H1 (cell line): ENCODE measurements at regions not wholly inside any gene's neighbourhood (a gene's known extent, or its start where the extent isn't known, plus 50 kb on each side); places are given as distances from the start of the nearest gene placed in this dataset.

Experiments used
- BRCA1 ChIP-seq: IDR thresholded peaks from 2 replicates; pipeline ENCODE4 v1.6.1; 2012; ENCODE audit warnings: low read depth, low read length, improper control_type of control experiment
- CBX8 ChIP-seq: fragments of 300-800, 300-1000 bp; sonication (generic); IDR thresholded peaks from 2 replicates; pipeline ENCODE4 v1.7.1; 2016; ENCODE audit warnings: low read depth, low read length, borderline replicate concordance
- JUND ChIP-seq: IDR thresholded peaks from 2 replicates; pipeline ENCODE4 v1.6.1; 2011; ENCODE audit warnings: mild to moderate bottlenecking, improper control_type of control experiment, low read length
- PHF8 ChIP-seq: fragments of 200-600 bp; sonication (generic); conservative IDR thresholded peaks from 2 replicates; pipeline ENCODE4 v1.7.1; 2012; ENCODE audit warnings: low read depth, mild to moderate bottlenecking, inconsistent platforms, low read length, moderate library complexity
- POLR2A ChIP-seq, 2 experiments: IDR thresholded peaks; 1 replicate in 1 of 2; 2 replicates in 1 of 2; pipeline ENCODE4 v1.6.1; 2011; ENCODE audit warnings: low read depth in 2 of 2, low read length in 2 of 2, mild to moderate bottlenecking in 2 of 2; ENCODE audit errors: control extremely low read depth in 1 of 2
- RNF2 ChIP-seq: fragments of 200-900, 300-1000 bp; sonication (generic); IDR thresholded peaks from 2 replicates; pipeline ENCODE4 v1.7.1; 2016; ENCODE audit warnings: borderline replicate concordance, low read depth, mild to moderate bottlenecking, antibody characterized with exemption, low read length; ENCODE audit not compliant: poor library complexity, severe bottlenecking; ENCODE audit errors: missing control alignments
- SP2 ChIP-seq: IDR thresholded peaks from 2 replicates; pipeline ENCODE4 v1.6.1; 2012; ENCODE audit warnings: mild to moderate bottlenecking, low read length, inconsistent platforms
- TEAD4 ChIP-seq: IDR thresholded peaks from 2 replicates; pipeline ENCODE4 v1.6.1; 2012; ENCODE audit warnings: low read depth, low read length, inconsistent platforms, mixed read lengths
- TF ChIP-seq, protein P1 (sequence below): fragments of 300-600 bp; sonication (generic); IDR thresholded peaks from 2 replicates; pipeline ENCODE4 v1.7.1; 2012; ENCODE audit warnings: low read length, moderate library complexity, mild to moderate bottlenecking, inconsistent platforms; ENCODE audit not compliant: insufficient replicate concordance
- TF ChIP-seq, protein P2 (sequence below): IDR thresholded peaks from 2 replicates; pipeline ENCODE4 v1.6.1; 2012; ENCODE audit warnings: inconsistent platforms
- TF ChIP-seq, protein P3 (sequence below): IDR thresholded peaks from 2 replicates; pipeline ENCODE4 v1.6.1; 2011; ENCODE audit warnings: low read length, improper control_type of control experiment

DNA sequence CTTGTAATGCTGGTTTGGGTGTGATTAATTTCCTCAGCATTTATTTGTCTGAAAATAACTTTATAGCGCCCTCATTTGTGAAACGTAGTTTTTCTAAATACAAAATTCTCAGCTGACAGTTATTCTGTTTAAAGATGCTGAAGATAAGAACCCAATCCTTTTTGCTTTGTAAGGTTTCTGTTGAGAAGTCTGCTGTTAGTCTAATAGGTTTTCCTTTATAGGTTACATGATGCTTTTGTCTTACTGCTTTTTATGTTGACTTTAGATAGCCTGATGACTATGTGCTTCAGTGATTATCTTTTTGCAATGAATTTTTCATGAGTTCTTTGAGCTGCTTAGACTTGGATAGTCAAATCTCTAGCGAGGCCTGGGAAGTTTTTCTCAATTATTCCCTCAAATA, 168.6 kb upstream of the PDE3A start (continued):
- TF ChIP-seq, protein P1, sequence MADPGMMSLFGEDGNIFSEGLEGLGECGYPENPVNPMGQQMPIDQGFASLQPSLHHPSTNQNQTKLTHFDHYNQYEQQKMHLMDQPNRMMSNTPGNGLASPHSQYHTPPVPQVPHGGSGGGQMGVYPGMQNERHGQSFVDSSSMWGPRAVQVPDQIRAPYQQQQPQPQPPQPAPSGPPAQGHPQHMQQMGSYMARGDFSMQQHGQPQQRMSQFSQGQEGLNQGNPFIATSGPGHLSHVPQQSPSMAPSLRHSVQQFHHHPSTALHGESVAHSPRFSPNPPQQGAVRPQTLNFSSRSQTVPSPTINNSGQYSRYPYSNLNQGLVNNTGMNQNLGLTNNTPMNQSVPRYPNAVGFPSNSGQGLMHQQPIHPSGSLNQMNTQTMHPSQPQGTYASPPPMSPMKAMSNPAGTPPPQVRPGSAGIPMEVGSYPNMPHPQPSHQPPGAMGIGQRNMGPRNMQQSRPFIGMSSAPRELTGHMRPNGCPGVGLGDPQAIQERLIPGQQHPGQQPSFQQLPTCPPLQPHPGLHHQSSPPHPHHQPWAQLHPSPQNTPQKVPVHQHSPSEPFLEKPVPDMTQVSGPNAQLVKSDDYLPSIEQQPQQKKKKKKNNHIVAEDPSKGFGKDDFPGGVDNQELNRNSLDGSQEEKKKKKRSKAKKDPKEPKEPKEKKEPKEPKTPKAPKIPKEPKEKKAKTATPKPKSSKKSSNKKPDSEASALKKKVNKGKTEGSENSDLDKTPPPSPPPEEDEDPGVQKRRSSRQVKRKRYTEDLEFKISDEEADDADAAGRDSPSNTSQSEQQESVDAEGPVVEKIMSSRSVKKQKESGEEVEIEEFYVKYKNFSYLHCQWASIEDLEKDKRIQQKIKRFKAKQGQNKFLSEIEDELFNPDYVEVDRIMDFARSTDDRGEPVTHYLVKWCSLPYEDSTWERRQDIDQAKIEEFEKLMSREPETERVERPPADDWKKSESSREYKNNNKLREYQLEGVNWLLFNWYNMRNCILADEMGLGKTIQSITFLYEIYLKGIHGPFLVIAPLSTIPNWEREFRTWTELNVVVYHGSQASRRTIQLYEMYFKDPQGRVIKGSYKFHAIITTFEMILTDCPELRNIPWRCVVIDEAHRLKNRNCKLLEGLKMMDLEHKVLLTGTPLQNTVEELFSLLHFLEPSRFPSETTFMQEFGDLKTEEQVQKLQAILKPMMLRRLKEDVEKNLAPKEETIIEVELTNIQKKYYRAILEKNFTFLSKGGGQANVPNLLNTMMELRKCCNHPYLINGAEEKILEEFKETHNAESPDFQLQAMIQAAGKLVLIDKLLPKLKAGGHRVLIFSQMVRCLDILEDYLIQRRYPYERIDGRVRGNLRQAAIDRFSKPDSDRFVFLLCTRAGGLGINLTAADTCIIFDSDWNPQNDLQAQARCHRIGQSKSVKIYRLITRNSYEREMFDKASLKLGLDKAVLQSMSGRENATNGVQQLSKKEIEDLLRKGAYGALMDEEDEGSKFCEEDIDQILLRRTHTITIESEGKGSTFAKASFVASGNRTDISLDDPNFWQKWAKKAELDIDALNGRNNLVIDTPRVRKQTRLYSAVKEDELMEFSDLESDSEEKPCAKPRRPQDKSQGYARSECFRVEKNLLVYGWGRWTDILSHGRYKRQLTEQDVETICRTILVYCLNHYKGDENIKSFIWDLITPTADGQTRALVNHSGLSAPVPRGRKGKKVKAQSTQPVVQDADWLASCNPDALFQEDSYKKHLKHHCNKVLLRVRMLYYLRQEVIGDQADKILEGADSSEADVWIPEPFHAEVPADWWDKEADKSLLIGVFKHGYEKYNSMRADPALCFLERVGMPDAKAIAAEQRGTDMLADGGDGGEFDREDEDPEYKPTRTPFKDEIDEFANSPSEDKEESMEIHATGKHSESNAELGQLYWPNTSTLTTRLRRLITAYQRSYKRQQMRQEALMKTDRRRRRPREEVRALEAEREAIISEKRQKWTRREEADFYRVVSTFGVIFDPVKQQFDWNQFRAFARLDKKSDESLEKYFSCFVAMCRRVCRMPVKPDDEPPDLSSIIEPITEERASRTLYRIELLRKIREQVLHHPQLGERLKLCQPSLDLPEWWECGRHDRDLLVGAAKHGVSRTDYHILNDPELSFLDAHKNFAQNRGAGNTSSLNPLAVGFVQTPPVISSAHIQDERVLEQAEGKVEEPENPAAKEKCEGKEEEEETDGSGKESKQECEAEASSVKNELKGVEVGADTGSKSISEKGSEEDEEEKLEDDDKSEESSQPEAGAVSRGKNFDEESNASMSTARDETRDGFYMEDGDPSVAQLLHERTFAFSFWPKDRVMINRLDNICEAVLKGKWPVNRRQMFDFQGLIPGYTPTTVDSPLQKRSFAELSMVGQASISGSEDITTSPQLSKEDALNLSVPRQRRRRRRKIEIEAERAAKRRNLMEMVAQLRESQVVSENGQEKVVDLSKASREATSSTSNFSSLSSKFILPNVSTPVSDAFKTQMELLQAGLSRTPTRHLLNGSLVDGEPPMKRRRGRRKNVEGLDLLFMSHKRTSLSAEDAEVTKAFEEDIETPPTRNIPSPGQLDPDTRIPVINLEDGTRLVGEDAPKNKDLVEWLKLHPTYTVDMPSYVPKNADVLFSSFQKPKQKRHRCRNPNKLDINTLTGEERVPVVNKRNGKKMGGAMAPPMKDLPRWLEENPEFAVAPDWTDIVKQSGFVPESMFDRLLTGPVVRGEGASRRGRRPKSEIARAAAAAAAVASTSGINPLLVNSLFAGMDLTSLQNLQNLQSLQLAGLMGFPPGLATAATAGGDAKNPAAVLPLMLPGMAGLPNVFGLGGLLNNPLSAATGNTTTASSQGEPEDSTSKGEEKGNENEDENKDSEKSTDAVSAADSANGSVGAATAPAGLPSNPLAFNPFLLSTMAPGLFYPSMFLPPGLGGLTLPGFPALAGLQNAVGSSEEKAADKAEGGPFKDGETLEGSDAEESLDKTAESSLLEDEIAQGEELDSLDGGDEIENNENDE, result no peak
- TF ChIP-seq PHF8 (no peak), SP2 (no peak), RNF2 (no peak), JUND (no peak), POLR2A (IDR thresholded peaks at IDR 0.05; ENCODE audit: control extremely low read depth in 1 of 2, low read depth in 2 of 2, low read length in 2 of 2) (no peak), CBX8 (no peak), BRCA1 (no peak), TEAD4 (no peak)
- TF ChIP-seq, protein P2, sequence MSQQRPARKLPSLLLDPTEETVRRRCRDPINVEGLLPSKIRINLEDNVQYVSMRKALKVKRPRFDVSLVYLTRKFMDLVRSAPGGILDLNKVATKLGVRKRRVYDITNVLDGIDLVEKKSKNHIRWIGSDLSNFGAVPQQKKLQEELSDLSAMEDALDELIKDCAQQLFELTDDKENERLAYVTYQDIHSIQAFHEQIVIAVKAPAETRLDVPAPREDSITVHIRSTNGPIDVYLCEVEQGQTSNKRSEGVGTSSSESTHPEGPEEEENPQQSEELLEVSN, result no peak
- TF ChIP-seq, protein P3, sequence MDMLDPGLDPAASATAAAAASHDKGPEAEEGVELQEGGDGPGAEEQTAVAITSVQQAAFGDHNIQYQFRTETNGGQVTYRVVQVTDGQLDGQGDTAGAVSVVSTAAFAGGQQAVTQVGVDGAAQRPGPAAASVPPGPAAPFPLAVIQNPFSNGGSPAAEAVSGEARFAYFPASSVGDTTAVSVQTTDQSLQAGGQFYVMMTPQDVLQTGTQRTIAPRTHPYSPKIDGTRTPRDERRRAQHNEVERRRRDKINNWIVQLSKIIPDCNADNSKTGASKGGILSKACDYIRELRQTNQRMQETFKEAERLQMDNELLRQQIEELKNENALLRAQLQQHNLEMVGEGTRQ, result no peak
